NCI-H1694 (cell line): ENCODE measurements at regions not wholly inside any gene's neighbourhood (a gene's known extent, or its start where the extent isn't known, plus 50 kb on each side); places are given as distances from the start of the nearest gene placed in this dataset.

Experiments used
- DNase-seq: peaks from one replicate; lab custom pipeline; 2025; lab: John Stamatoyannopoulos, UW

GRCh38 chr15:38046257-38047051, 112.0 kb downstream of the TMCO5A start:
- no peak for DNase-seq

GRCh38 chr15:38048001-38048455, 113.6 kb downstream of the TMCO5A start:
- peak; percentile 25 for DNase-seq

DNA sequence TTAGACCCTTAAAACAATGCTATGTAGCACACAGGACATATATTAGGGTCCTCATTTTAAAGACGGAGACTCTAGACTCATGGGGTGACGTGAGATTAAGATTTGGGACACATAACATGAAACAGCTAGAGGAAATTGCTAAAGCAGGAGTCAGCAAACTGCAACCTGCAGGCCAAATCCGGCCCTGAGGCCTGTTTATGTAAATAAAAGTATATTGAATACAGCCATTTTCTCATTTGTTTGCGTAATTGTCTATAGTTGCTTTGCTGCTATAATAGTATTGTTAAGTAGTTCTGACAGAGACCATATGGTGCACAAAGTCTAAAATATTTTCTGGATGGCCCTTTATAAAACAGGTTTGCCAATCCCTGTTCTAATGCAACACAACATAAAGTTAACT, 115.5 kb downstream of the TMCO5A start:
- DNase-seq, result no peak

GRCh38 chr15:38050529-38051448, 116.3 kb downstream of the TMCO5A start:
- DNase-seq, result no peak

- no peak for DNase-seq
Observed at GRCh38 chr15:38053205-38053604, 118.8 kb downstream of the TMCO5A start.

DNA sequence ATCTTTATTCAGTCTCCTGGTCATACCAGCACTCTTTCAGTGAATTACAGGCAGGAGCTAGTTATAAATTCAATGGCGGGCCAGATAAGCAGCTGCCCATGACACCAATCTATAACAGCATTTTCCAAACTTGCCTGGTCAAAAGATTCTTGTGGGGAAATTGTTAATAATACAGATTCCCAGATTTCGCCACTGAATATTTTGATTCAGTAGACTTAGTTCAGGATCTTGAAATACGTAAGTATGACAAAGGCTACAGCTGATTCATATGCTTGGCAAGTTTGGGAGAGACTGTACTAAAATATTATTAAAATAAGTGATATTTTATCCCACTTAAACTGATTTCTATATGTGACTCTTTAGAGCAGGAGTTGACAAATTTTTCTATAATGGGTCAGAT, 119.3 kb downstream of the TMCO5A start:
- DNase-seq, result no peak

DNA sequence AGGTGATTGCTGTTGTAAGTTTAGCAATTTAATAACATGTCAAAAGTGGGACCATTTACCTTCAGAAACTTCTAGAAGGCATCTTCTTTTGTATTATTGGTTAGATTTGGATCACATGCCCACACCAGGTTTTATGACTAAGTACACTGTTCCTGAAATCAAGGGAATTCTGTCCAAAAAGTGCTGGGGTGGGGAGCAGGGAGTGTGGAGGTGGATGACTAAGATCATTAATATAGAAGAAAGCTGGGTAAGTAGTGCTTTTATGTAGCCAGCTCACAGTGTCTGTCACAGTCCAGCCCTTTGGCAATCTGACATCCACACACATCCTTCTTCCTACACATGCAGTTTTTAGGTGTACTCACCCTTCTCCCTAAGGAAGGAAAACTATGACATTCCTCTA, 120.0 kb downstream of the TMCO5A start:
- DNase-seq, result no peak

DNA sequence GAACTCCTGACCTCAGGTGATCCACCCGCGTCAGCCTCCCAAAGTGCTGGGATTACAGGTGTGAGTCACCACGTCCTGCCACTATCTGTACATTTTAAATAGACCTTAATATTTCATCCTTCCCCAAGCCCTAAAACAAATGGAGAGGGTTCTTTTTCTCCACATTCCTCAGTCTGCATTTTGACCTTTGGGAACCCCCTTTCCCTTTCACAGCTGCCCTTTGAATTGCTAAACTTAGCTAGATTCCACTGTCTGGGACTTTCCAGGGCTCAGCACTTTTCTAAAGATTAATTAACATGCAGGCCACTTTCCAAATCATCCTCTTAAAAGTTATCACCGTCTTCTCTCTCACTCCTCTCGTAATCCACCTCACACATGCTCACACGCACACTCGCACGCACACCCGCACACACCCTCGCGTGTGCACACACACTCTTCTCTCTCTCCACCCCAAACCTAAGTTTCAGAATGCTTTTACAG, 124.2 kb downstream of the TMCO5A start:
- no peak for DNase-seq

GRCh38 chr15:38059665-38060064, 125.2 kb downstream of the TMCO5A start:
- no peak for DNase-seq

GRCh38 chr15:38061856-38062649, 127.6 kb downstream of the TMCO5A start:
- DNase-seq, result no peak

DNA sequence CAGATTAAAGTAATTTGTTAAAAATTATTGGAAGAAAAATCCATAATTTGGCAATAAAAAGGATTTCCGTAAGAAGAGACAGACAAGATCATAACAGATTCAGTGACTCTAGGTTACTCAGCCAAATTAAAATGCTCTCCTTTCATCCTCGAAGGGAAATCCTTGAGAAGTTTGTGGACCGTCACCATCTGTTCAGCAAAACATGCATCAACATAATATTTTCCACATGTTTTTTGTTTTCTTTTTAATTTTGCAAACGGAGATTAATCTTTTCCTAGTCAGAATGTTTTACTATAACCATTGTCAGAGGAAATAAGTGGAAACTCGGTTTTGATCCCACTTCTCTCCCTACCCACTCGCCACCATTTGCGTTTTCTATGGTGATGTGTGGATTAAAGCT, 128.3 kb downstream of the TMCO5A start:
- no peak for DNase-seq

DNA sequence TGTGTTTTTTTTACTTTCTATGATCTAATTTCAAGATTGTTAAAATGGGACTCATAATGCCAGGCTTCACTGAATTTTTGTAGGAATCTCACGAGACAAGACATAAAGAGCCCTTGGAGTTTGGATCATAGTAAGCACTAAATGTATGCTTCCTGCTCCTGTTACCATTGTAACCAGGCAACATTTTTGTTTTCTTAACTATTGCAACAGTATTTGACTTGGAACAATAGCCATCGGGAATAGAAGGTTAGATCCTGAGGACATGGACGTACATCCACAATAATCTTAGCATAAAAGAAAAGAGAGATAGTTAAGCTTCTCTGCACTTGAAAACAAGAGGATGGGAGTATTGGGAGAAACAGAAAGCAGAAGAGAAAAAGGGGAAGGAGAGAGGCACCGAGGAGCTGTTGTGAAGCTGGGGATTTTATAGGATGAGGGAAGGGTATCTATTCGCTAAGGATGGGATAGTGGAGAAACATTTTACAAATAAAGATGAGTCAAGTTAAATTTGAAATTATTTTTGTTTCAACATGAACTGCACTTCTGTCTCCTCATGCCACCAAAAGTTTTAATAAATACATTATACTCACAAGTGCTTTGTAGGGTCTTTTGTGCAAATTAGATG, 131.4 kb downstream of the TMCO5A start:
- DNase-seq, result no peak

GRCh38 chr15:38066612-38067011, 132.2 kb downstream of the TMCO5A start:
- DNase-seq, result no peak

- DNase-seq, result peak; percentile 56
Observed at GRCh38 chr15:38068626-38069391, 134.4 kb downstream of the TMCO5A start.

- peak; percentile 30 for DNase-seq
Observed at GRCh38 chr15:38069511-38070011, 135.1 kb downstream of the TMCO5A start.

GRCh38 chr15:38070778-38071177, 136.3 kb downstream of the TMCO5A start:
- DNase-seq, result no peak

GRCh38 chr15:38071211-38071972, 137.0 kb downstream of the TMCO5A start:
- DNase-seq, result no peak

DNA sequence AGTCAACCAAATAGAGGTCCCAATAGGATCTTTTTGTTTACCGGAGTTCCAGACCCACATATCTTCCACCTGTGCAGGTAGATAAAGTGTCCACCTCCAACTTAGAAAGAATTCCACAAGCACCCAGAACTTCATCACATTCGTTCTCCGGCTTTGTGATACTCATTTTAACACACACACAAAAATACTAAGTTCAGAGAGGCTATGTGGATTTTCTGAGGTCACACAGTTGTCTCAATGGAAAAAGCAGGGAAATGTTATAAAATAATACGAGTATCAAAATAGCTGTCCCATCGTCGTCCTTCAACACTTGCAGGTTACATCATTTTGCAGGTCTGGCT, 137.5 kb downstream of the TMCO5A start:
- DNase-seq, result no peak

GRCh38 chr15:38072348-38073177, 138.1 kb downstream of the TMCO5A start:
- DNase-seq, result no peak
